ENCODE measurements at regions not wholly inside any gene's neighbourhood (a gene's known extent, or its start where the extent isn't known, plus 50 kb on each side); places are given as distances from the start of the nearest gene placed in this dataset.

- DNase-seq = no peak
Measured at GRCh38 chr5:114296191-114296590, 65.7 kb upstream of the KCNN2 start.

- no peak for DNase-seq
Measured at GRCh38 chr5:114297915-114298314, 64.0 kb upstream of the KCNN2 start.

GRCh38 chr5:114305402-114306207 is 56.3 kb upstream of the KCNN2 start:
- no peak for DNase-seq

GRCh38 chr5:114308017-114308416 is 53.9 kb upstream of the KCNN2 start:
- DNase-seq = no peak

- no peak for DNase-seq
Measured at GRCh38 chr5:114308508-114308907, 53.4 kb upstream of the KCNN2 start.

- no peak for DNase-seq
Measured at GRCh38 chr5:114310666-114311065, 51.2 kb upstream of the KCNN2 start.

- DNase-seq = no peak
Measured at GRCh38 chr5:114311281-114311680, 50.6 kb upstream of the KCNN2 start.

- DNase-seq = no peak
Measured at GRCh38 chr5:114311968-114312367, 49.9 kb upstream of the KCNN2 start.

Measured in activated naive CD4-positive, alpha-beta T cell treated with Interleukin-2 at 50 U/mL for 16 hours (primary cell).